GM18505 (cell line): ENCODE measurements at regions not wholly inside any gene's neighbourhood (a gene's known extent, or its start where the extent isn't known, plus 50 kb on each side); places are given as distances from the start of the nearest gene placed in this dataset.
"Not testable (repeated sequence)": the region's sequence is repeated elsewhere in the genome, so short reads cannot be mapped to it uniquely, and the experiment has no call there.

Experiments
- ATAC-seq: cut with Tn5 transposase; IDR thresholded peaks from one replicate; pipeline ENCODE4 v1.9.1; 2021; ENCODE audit not compliant: unreplicated experiment
- POLR2A ChIP-seq: IDR thresholded peaks from 4 replicates; pipeline ENCODE4 v1.6.1; 2011; ENCODE audit warnings: borderline replicate concordance; ENCODE audit not compliant: insufficient read depth, insufficient read length; ENCODE audit errors: extremely low read depth

DNA sequence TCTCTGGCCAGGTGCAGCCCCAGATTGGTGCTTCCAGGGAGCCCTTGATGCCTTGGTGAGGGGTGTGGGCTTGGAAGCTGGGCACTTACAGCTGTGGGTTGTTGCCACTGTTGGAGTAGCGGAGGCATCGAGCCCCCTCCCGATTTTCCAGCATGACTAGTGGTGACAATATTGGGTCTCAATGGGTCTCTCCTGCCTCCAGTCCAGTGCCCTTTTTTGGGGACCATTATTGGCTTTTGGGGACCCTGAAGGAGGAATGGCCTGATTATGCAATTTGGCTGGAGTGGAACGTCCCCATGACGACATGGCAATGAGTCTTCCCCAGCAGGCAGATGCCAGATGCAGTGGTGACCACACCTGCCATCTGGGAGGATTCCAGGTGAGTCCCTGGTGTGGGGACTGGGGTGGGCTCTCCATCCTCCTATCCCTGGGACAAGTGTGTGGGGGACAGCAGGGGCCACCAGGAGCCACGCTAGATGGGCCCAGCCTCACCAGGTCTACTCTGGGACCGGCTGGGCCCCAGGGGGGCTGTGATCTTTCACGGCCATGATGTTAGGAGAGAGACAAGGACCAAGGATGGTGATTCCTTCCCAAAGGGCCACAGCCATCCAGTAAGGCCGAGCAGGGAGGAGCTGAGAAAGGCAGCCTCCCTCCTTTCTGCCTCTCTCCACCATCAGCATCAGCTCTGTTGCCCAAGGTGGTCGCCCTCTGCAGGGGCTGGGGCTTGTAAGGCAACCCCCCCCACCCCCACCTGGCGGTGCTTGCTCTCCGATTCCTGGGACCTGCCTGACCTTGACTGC, 196.8 kb downstream of the GOLGA6L6 start:
- no peak for TF ChIP-seq POLR2A
- ATAC-seq = no peak

DNA sequence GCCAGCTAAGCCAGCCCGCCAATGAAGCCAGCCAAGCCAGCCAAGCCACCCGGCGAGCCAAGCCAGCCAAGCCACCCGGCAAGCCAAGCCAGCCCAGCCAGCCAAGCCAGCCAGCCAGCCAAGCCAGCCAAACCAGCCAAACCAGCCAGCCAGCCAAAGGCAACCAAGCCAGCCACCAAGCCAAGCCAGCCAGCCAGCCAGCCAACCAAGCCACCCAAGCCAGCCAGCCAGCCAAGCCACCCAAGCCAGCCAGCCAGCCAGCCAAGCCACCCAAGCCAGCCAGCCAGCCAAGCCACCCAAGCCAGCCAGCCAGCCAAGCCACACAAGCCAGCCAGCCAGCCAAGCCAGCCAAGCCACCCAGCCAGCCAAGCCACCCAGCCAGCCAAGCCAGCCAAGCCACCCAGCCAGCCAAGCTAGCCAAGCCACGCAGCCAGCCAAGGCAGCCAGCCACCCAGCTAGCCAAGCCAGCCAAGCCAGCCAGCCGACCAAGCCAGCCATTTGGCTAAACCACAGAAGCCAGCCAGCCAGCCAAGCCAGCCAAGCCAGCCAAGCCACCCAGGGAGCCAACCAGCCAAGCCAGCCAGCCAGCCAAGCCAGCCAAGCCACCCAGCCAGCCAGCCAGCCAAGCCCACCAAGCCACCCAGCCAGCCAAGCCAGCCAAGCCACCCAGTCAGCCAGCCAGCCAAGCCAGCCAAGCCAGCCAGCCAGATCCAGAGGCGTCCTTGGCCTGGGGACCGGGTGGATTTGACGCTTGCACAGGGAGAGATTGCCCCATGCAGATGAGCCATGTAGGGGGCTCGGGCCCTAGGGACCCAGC, 198.0 kb downstream of the GOLGA6L6 start:
- ATAC-seq = not testable (repeated sequence)

GRCh38 chr15:20342601-20343394, 198.8 kb downstream of the GOLGA6L6 start:
- ATAC-seq = not testable (repeated sequence)

GRCh38 chr15:20341901-20342600, 199.5 kb downstream of the GOLGA6L6 start:
- ATAC-seq = no peak
- TF ChIP-seq POLR2A = no peak

- no peak for TF ChIP-seq POLR2A
- ATAC-seq = no peak
These were observed 200.5 kb downstream of the GOLGA6L6 start for GRCh38 chr15:20340931-20341661.

- ATAC-seq = no peak
- no peak for TF ChIP-seq POLR2A
These were observed 201.2 kb downstream of the GOLGA6L6 start for GRCh38 chr15:20340331-20340811.

DNA sequence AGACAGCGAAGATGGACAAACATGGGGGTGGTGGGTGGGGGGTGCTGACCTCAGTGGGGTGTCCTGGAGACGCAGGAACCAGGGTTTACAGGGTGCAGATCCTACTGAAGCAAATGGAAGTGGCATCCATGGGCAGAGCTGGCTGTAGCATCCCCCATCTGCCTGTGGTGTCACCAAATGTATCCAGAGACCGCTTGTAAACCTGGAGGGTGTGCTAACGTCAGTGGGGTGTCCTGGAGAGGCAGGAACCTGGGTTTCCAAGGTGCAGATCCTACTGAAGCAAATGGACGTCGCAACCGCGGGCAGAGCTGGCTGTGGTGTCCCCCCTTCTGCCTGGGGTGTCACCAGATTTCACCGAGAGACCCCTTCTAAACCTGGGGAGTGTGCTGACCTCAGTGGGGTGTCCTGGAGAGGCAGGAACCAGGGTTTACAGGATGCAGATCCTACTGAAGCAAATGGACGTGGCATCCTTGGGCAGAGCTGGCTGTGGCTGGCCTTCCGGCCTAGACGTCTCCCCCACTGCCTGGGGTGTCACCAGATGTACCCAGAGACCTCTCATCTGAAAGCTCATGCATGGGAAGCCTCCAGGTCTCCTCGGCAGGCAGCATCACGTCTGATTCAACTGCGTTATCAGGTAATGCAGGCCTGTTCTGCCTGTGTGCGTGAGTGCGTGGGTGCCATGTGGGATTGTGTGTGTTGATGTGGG, 202.4 kb downstream of the GOLGA6L6 start:
- not testable (repeated sequence) for ATAC-seq

DNA sequence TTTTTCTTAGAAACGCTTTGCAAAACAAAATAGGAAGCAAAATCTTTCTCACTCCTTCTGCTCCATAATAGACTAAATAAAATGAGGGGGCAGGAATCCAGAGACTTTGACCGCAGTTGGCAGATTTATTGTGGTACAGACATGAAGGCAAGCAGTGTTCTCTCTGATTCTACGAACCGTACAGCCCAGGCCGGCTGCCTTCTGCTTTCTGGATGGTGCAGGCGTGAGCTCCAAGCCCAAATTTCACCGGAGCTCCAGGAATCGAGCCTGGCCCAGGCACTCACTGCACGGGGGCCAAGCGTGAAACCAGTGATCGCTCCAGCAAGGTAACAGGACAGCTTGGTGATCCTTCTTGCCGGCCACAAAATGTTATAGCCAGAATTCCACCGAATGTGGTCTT, 202.9 kb downstream of the GOLGA6L6 start:
- not testable (repeated sequence) for ATAC-seq

- not testable (repeated sequence) for ATAC-seq
These were observed 204.4 kb downstream of the GOLGA6L6 start for GRCh38 chr15:20337238-20337637.

GRCh38 chr15:20334451-20334850, 207.1 kb downstream of the GOLGA6L6 start:
- not testable (repeated sequence) for ATAC-seq

GRCh38 chr15:20325751-20326150, 215.8 kb downstream of the GOLGA6L6 start:
- ATAC-seq = not testable (repeated sequence)

GRCh38 chr15:20317132-20317531, 224.5 kb downstream of the GOLGA6L6 start:
- ATAC-seq = not testable (repeated sequence)

- ATAC-seq = not testable (repeated sequence)
These were observed 230.5 kb downstream of the GOLGA6L6 start for GRCh38 chr15:20311014-20311680.
